HEK293 (cell line): ENCODE measurements at regions not wholly inside any gene's neighbourhood (a gene's known extent, or its start where the extent isn't known, plus 50 kb on each side); places are given as distances from the start of the nearest gene placed in this dataset.

Experiments used
- CTCF ChIA-PET: fragments of 350-600 bp; formaldehyde crosslinking; extraction: SDS; loops from one replicate; lab custom pipeline; 2021; ENCODE audit warnings: antibody characterized with exemption; lab: Yijun Ruan, JAX
- POLR2A ChIA-PET: fragments of 300-600 bp; formaldehyde crosslinking; extraction: SDS; loops from one replicate; lab custom pipeline; 2020; ENCODE audit warnings: antibody characterized with exemption, inconsistent platforms; lab: Yijun Ruan, JAX
- H3K27ac ChIP-seq: fragments of 200-500 bp; sonication (Bioruptor generic); 2 replicates; pipeline ENCODE4 v1.5.1; 2014; ENCODE audit warnings: low read depth, low read length, control low read depth, inconsistent platforms; ENCODE audit errors: extremely low read depth
- H3K36me3 ChIP-seq, 2 experiments: fragments of 200-500 bp in 1 of 2; sonication (Bioruptor generic) in 1 of 2; 1 replicate in 1 of 2; 2 replicates in 1 of 2; pipeline ENCODE4 v1.5.1; 2014 to 2017; ENCODE audit warnings: inconsistent platforms in 2 of 2, low read length in 2 of 2; ENCODE audit not compliant: control insufficient read depth in 2 of 2, insufficient read depth in 1 of 2
- H3K4me1 ChIP-seq: fragments of 200-500 bp; sonication (Bioruptor generic); 2 replicates; pipeline ENCODE4 v1.5.1; 2014; ENCODE audit warnings: mild to moderate bottlenecking, low read length, inconsistent platforms; ENCODE audit not compliant: control insufficient read depth, insufficient read depth
- H3K4me3 ChIP-seq: 2 replicates; pipeline ENCODE4 v1.5.1; 2011; ENCODE audit warnings: low read depth, mild to moderate bottlenecking, control low read depth, low read length, moderate library complexity
- H3K9me3 ChIP-seq: fragments of 200-500 bp; sonication (Bioruptor generic); 2 replicates; pipeline ENCODE4 v1.5.1; 2014; ENCODE audit warnings: low read depth, low read length, inconsistent platforms; ENCODE audit not compliant: control insufficient read depth, insufficient read depth
- GLI2 ChIP-seq: fragments of 450-650 bp; formaldehyde crosslinking; IDR thresholded peaks from 2 replicates; pipeline ENCODE4; 2017; ENCODE audit warnings: missing biosample characterization, missing genetic modification characterization, low read depth, borderline replicate concordance
- HOXC10 ChIP-seq: sonication (generic); formaldehyde crosslinking; IDR thresholded peaks from 2 replicates; pipeline ENCODE4 v1.8.1; 2023; ENCODE audit warnings: mild to moderate bottlenecking, missing genetic modification reagents
- IKZF3 ChIP-seq: fragments of 450-650 bp; IDR thresholded peaks from 2 replicates; pipeline ENCODE4 v1.5.0; 2018; ENCODE audit warnings: missing biosample characterization, mild to moderate bottlenecking, missing genetic modification characterization, moderate library complexity
- KLF8 ChIP-seq: fragments of 450-650 bp; formaldehyde crosslinking; IDR thresholded peaks from 2 replicates; pipeline ENCODE4 v1.5.1; 2016; ENCODE audit warnings: missing biosample characterization, missing genetic modification characterization
- SCRT1 ChIP-seq: fragments of 450-650 bp; formaldehyde crosslinking; IDR thresholded peaks from 2 replicates; pipeline ENCODE4 v1.5.1; 2016; ENCODE audit warnings: missing biosample characterization, missing genetic modification characterization, borderline replicate concordance
- YY1 ChIP-seq: fragments of 450-650 bp; formaldehyde crosslinking; IDR thresholded peaks from 2 replicates; pipeline ENCODE4 v1.5.1; 2018; ENCODE audit warnings: missing biosample characterization, missing genetic modification characterization
- ZFP69B ChIP-seq: fragments of 450-650 bp; formaldehyde crosslinking; IDR thresholded peaks from 2 replicates; pipeline ENCODE4 v1.5.1; 2016; ENCODE audit warnings: missing biosample characterization, missing genetic modification characterization
- ZNF10 ChIP-seq: fragments of 450-650 bp; formaldehyde crosslinking; IDR thresholded peaks from 2 replicates; pipeline ENCODE4 v1.5.1; 2017; ENCODE audit warnings: missing biosample characterization, missing genetic modification characterization
- ZNF266 ChIP-seq: fragments of 450-650 bp; formaldehyde crosslinking; IDR thresholded peaks from 2 replicates; pipeline ENCODE4 v1.5.1; 2016; ENCODE audit warnings: missing biosample characterization, missing genetic modification characterization, low read depth
- ZNF366 ChIP-seq: fragments of 450-650 bp; formaldehyde crosslinking; conservative IDR thresholded peaks from 2 replicates; pipeline ENCODE4 v1.5.1; 2016; ENCODE audit warnings: missing biosample characterization, missing genetic modification characterization
- ZNF449 ChIP-seq: fragments of 450-650 bp; formaldehyde crosslinking; IDR thresholded peaks from 2 replicates; pipeline ENCODE4 v1.5.1; 2017; ENCODE audit warnings: missing biosample characterization, mild to moderate bottlenecking, missing genetic modification characterization, moderate library complexity
- ZNF514 ChIP-seq: fragments of 450-650 bp; formaldehyde crosslinking; IDR thresholded peaks from 2 replicates; pipeline ENCODE4 v1.5.1; 2016; ENCODE audit warnings: missing biosample characterization, missing genetic modification characterization
- ZNF518A ChIP-seq: fragments of 450-650 bp; formaldehyde crosslinking; conservative IDR thresholded peaks from 2 replicates; pipeline ENCODE4 v1.5.1; 2016; ENCODE audit warnings: low read depth, missing biosample characterization, missing genetic modification characterization
- ZNF629 ChIP-seq: fragments of 450-650 bp; formaldehyde crosslinking; IDR thresholded peaks from 2 replicates; pipeline ENCODE4 v1.5.1; 2017; ENCODE audit warnings: missing biosample characterization, missing genetic modification characterization
- ZNF677 ChIP-seq: fragments of 450-650 bp; IDR thresholded peaks from 2 replicates; pipeline ENCODE4 v1.5.0; 2018; ENCODE audit warnings: missing biosample characterization, mild to moderate bottlenecking, missing genetic modification characterization, moderate library complexity
- ZNF768 ChIP-seq: fragments of 450-650 bp; formaldehyde crosslinking; IDR thresholded peaks from 2 replicates; pipeline ENCODE4 v1.5.1; 2018; ENCODE audit warnings: missing biosample characterization, mild to moderate bottlenecking, missing genetic modification characterization
- ZNF776 ChIP-seq: fragments of 450-650 bp; formaldehyde crosslinking; IDR thresholded peaks from 2 replicates; pipeline ENCODE4 v1.5.0; 2017; ENCODE audit warnings: missing biosample characterization, missing genetic modification characterization, borderline replicate concordance
- TF ChIP-seq, protein P1 (sequence below): fragments of 450-650 bp; formaldehyde crosslinking; IDR thresholded peaks from 2 replicates; pipeline ENCODE4 v1.5.1; 2016; ENCODE audit warnings: missing biosample characterization, missing genetic modification characterization

- H3K27ac ChIP-seq = no peak overlapping the region
- CTCF ChIA-PET = no interaction called here
- H3K4me1 ChIP-seq = no peaks in the 10 kb centered on the region
- no peak for TF ChIP-seq SCRT1 (tag by site-specific recombination)
- TF ChIP-seq ZNF10 (tag by site-specific recombination) = no peak
- TF ChIP-seq KLF8 (tag by site-specific recombination) = no peak
- TF ChIP-seq, all 188 proteins: peak for 0
- H3K4me3 ChIP-seq = no peak overlapping the region
- no peaks in the 10 kb centered on the region for H3K36me3 ChIP-seq
- POLR2A ChIA-PET = no interaction called here
- no peaks in the 10 kb centered on the region for H3K9me3 ChIP-seq
These were observed 566.9 kb downstream of the BCL11A start for GRCh38 chr2:59986511-59986910.

- no peaks in the 10 kb centered on the region for H3K36me3 ChIP-seq
- POLR2A ChIA-PET = no interaction called here
- H3K4me1 ChIP-seq = no peaks in the 10 kb centered on the region
- no peak overlapping the region for H3K27ac ChIP-seq
- no peaks in the 10 kb centered on the region for H3K9me3 ChIP-seq
- TF ChIP-seq ZNF518A (no peak), GLI2 (tag by site-specific recombination) (no peak), ZNF677 (no peak), YY1 (tag by site-specific recombination) (no peak), ZNF768 (tag by site-specific recombination) (no peak), HOXC10 (CRISPR knock-in tag) (no peak), ZFP69B (tag by site-specific recombination) (no peak), ZNF776 (tag by site-specific recombination) (no peak), ZNF366 (tag by site-specific recombination) (no peak), ZNF514 (tag by site-specific recombination) (no peak), ZNF629 (tag by site-specific recombination) (no peak), ZNF266 (tag by site-specific recombination) (no peak), IKZF3 (no peak), ZNF449 (tag by site-specific recombination) (no peak)
- TF ChIP-seq, protein P1, sequence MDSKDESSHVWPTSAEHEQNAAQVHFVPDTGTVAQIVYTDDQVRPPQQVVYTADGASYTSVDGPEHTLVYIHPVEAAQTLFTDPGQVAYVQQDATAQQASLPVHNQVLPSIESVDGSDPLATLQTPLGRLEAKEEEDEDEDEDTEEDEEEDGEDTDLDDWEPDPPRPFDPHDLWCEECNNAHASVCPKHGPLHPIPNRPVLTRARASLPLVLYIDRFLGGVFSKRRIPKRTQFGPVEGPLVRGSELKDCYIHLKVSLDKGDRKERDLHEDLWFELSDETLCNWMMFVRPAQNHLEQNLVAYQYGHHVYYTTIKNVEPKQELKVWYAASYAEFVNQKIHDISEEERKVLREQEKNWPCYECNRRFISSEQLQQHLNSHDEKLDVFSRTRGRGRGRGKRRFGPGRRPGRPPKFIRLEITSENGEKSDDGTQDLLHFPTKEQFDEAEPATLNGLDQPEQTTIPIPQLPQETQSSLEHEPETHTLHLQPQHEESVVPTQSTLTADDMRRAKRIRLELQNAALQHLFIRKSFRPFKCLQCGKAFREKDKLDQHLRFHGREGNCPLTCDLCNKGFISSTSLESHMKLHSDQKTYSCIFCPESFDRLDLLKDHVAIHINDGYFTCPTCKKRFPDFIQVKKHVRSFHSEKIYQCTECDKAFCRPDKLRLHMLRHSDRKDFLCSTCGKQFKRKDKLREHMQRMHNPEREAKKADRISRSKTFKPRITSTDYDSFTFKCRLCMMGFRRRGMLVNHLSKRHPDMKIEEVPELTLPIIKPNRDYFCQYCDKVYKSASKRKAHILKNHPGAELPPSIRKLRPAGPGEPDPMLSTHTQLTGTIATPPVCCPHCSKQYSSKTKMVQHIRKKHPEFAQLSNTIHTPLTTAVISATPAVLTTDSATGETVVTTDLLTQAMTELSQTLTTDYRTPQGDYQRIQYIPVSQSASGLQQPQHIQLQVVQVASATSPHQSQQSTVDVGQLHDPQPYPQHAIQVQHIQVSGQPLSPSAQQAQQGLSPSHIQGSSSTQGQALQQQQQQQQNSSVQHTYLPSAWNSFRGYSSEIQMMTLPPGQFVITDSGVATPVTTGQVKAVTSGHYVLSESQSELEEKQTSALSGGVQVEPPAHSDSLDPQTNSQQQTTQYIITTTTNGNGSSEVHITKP (tag by site-specific recombination) = no peak
- TF ChIP-seq, all 188 proteins: peak for 0
- no peak overlapping the region for H3K4me3 ChIP-seq
- CTCF ChIA-PET = no interaction called here
These were observed 567.5 kb downstream of the BCL11A start for GRCh38 chr2:59985923-59986322.
